ENCODE measurements at regions not wholly inside any gene's neighbourhood (a gene's known extent, or its start where the extent isn't known, plus 50 kb on each side); places are given as distances from the start of the nearest gene placed in this dataset.
A peak's percentile ranks its signal among the peaks of the same experiment; 100 is the strongest.

DNA sequence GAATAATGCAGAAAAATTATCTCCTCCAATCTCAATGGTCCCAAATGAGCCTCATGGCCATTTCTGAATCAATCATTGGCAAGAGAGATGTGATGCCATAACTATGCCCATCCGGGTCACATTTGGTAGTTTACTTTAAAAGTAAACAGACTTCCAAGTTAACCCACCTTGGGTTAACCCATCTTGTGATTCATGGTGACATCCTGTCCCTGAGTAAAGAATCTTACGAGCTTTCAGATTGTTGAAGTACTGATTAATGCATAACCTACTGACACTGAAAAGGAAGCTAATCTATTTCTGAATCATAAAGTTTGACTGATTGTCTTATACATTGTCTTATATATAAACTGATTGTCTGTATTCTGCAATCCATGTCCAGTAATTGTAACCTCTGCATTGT lies 467.2 kb upstream of the AGTR1 start:
- no peak for DNase-seq

DNA sequence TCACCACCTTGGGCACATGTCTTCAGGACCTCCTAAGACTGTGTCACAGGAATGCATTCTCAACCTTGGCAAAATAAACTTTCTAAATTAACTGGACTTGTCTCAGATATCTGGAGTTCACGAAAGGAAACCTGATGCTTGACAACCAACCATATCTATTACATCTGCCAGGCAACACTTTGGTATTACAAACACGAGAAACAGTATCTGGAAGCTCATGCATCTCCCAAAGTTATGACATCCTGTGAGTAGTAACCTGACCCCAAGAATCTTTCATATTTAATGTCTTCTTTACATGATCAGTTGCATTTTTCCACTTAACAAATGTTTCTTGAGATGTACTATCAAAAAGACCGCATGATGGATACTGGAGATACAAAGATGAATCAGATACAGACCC lies 465.3 kb upstream of the AGTR1 start:
- DNase-seq: no peak

DNA sequence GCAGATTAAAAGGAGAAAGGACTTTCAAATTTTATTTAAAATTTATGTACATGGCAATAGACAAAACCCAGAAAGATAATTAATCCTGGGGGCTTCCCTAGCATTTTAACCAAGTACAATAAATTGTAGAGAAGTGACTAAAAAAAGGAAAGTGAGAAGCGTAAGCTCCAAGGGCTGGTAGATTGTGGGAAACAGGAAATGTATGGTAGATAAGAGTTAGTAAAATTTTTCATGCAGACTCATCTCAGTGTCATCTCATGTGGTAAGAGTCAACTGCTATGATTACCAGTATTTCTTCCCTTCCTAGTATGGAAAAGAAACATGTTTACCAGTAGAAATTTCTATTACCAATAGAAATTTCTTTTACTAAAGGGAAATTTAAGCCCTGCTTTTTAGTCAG lies 464.3 kb upstream of the AGTR1 start:
- DNase-seq: no peak

DNA sequence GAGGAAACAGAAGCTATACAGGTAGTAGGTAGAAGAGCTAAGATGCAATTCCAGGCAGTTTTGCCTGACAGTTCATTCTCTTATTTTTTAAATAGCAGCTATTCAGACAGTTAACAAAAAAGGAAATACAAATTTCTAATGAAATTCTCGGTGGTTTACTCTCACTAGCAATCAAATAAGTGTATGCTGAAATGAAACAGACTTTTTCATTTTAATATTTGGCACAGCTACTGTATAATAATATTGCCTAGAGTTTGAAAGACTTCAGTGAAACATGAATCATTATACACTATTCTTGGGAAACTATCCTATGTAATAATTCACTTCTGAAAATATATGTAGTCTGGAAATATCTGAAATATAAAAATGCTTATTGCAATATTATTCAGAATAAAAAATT lies 463.2 kb upstream of the AGTR1 start:
- no peak for DNase-seq

DNA sequence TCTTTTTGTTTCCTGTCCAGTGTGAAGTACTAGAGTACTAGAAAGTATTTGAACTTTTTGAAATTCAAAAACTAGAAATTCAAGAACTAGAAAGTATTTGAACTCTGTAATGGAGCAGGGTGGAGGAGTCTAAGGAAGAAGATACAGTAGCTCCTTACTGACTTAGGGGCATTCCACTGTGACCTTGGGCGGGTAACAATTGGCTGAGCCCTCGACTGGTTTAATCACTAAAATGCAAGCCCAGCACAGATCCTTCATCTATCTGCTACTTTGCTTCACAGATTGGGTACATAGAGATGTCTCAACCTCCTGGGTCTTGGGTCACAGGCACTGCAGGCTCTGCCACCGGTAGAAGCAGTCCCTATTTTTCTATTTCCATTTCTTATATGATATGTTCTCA lies 462.1 kb upstream of the AGTR1 start:
- no peak for DNase-seq

DNA sequence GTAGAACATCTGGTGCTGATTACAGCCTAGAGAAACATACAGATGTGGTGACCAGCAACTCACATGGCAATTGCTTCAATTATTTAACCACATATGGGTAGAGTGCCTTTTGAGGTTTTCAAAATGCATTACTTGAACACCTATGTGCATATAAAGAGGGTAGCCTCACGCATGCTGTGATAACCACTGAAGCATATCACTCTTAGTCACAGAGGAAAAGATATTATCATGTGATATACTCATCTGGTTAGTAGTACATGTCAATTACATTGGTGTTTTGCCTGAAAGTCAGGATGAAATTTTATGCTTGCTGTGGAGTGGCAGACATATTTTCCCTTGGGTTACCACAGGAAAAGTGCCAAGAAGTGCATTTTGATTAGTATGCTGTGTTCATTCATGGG lies 459.3 kb upstream of the AGTR1 start:
- peak; percentile 15 for DNase-seq

DNA sequence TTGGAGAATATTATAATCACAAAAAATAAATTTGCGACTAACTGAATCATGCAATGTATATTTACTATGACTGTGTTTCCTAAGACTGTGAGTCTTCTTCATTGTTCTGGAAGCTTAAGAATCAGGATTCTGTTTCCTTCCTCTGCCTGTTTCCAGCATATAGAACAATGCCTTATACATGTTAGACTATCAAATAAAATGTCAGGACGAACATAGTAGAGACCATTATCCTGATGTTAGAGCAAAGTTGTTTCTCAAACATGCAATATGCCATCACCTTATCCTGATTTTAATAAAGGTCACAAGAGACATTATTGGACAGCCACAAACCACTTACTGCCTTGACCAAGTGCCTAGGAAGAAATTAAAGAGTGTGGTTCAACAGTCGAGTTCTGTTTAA lies 457.4 kb upstream of the AGTR1 start:
- no peak for DNase-seq

DNA sequence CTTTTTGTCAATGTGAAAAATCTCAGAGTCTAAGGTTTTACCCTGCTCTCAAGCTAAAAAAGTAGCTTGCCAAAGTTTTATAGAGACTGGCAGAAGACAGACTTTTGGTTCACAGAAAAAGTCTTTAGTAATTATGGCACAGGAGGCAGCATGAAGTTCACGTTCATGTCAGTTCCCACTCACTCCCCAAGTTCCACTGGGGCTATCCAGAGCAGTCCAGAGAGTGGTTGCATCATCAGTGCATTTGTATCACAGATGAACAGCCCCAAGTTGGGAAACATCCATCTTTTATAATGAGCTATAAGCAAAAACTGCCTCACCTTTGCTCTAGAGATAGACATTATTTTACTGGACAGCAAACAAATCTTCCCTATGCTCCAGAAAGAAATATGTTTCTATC lies 454.1 kb upstream of the AGTR1 start:
- no peak for DNase-seq

DNA sequence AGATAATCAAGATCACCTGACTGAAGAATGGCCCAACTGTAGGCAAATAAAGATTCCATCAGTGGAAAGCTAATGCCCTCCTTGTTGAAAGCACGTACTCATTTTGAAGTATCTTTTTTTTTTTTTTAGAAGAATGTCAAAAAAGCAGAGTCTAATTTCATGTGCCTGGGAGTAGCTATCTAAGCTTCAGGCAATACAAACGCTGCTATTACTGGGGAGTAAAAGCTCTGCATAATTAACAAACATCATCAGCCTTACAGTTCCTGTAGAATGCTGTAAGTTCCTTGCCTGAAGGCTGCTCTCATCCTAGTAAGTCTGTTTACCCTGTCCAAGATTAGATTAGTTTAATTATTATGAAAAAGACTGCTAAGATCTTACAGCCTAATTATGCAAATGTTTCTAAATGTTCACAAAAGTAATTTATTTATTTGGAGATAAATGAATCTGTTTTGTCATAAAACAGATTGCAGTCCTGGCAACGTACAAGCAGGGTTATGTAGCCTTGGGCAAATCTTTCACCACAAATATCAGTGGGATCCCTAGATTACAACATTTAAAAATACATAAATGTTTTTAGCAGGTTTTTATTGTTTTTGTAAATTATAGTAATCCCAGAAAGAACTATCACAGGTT lies 451.3 kb upstream of the AGTR1 start:
- DNase-seq: no peak

DNA sequence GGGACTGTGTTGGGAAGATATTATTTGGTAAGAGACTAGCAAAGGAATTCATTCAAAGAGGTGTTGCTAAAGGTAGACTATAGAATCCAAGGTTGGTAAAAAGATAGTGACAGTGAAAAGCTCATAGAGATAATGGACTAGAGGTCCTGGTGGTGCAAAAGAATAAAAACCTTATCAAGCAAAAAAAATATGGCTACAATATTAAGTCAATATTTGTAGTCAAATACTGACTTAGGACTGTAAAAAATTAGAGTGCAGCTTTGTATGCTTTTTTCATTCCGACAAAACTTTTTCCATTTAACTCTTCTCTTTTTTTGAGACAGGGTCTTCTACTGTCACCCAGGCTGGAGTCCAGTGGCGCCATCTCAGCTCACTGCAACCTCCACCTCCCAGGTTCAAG lies 444.0 kb upstream of the AGTR1 start:
- DNase-seq: no peak

DNA sequence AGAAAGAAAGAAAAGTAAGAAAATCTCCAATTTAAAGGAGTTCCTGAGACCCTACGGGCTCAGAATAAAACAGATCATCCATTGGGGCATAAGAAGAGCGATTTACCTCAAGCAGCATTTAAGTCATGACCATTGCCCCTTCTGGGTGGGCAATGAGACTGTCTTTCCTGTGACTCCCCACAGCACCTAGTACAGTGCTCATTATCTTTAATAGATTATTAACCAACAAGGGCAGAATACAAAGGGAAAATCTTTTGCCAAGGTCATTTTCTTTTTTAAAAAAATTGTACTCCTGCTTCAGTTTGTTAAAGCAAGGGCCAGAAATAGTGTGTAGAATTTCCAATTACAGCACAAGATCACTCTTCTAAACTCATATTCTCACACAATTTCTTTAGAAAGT lies 443.3 kb upstream of the AGTR1 start:
- no peak for DNase-seq

DNA sequence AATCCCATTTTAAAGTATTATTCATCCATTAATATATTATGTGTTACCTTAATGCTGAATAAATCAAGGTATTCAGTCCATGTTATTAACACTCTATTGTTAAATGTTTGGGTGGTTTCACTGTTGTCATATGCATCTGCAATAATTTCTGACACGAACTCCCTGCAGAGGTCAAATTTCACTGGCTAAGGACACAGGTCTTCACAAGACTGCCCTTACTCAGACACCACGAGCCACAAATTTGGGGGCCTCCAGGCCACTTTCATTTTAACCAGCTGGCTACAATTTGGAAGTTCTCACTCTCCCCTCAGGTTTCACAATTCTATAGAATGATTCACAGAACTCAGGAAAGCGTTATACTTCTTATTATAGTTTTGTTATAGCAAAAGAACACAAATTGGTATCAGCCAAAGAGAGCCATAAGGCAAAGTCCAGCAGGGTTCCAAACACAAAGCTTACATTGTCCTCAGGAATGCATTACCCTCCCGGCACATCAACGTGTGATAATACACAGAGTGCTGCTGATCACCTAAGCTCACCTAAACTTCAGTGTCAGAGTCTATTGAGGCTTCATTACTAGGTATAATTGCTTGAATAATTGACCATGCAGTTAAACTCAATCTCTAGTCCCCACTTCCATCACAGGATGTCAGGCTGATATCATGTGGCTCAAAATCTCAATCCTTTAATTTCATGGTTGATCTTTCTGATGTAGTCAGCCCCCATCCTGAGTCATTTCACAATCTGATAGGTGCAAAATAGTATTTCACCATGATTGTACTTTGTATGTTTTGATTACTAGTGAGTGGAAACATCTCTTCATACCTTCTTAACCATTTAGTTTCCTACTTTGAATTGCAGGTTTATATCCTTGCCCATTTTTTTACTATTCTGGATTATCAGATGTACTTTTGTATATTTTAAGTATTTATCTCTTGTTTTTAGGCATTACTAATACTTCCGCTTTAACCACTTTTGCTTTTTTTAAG lies 441.4 kb upstream of the AGTR1 start:
- DNase-seq: no peak

DNA sequence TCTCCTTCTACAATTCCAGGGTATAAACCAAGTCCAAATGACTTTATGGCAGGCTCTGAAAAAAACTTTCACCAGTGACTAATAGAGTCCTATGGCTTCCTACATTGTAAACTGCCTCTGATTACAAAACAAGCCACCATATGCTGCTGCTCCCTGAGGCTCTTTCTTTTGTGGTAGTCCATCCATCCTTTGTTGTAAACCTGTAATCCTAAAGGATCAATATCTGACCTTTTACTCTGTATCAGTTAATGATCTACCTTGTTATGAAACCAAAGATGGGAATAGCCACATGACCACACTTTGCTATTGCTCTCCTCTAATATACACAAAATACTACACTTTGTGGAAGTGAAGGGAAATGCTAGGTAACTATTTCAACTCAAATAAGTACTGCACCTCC lies 434.7 kb upstream of the AGTR1 start:
- no peak for DNase-seq

DNA sequence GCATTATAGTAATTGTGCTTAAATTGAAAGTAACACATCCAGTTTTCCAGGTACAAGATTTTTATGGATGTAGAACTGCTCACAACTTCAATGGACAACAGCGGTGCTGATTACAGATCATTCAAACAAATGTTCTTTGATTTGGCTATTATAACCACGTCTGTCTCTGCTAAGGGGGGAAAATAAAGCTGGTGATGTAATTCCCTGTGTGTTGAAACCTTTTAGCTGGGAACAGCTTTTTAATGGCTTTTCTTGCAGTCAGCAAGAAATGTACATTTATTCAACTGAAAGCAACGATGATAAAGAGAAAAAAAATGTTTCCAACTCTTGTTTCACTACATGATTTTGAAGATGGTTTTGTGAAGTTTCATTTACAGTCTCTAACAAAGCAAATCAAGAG lies 431.9 kb upstream of the AGTR1 start:
- no peak for DNase-seq

DNA sequence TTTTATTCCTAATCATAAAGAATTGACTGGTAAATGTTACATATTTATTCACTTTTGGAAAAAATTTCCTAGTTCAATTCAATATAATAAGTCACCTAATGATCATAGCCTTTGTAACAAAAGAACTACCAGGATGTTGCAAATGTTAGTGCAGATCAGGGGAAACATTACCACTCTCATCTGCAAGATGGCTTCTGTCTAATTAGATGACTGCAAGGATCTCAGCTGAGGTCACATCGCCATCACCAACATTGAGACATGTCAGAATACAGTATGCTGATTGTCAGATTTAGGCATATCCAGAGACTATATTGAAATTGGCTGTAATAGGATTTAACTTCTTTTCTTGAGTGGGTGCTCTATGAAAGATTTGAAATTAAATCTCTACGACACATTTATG lies 431.4 kb upstream of the AGTR1 start:
- DNase-seq: no peak

DNA sequence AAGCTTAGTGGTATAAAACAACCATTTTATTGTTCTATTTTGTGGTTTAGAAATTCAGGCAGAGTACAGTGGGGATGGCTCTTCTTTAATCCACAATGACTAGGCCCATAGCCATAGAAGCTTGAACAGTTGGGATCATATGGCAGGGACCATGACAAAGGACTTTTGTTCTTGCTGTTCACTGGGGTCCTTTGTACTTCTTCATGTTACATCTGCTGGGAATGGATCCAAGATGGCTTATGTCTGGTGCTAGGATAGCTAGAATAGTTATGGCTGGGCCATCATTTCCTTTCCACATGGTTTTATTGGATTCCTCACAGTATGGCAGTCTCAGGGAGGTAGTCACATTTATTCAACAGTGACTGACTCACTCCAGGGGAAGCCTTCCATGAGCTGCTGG lies 427.9 kb upstream of the AGTR1 start:
- DNase-seq: peak; percentile 30

DNA sequence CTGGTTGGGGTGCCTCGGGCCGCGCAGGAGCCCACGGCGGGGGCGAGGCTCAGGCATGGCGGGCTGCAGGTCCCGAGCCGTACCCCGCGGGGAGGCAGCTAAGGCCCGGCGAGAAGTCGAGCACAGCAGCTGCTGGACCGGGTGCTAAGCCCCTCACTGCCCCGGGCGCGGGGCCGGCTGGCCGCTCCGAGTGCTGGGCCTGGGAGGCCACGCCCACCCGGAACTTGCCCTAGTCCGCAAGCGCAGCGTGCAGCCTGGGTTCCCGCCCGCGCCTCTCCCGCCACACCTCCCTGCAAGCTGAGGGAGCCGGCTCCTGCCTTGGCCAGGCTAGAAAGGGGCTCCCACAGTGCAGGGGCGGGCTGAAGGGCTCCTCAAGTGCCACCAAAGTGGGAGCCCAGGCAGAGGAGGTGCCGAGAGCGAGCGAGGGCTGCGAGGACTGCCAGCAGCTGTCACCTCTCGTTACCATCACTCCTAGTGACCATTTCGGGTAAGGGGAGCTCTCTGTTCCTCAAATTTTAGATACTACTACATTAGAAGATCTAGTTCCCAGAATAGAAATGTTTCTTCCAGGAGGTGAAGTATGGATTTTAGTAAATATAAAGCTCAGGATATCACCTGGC lies 417.0 kb upstream of the AGTR1 start:
- no peak for DNase-seq

DNA sequence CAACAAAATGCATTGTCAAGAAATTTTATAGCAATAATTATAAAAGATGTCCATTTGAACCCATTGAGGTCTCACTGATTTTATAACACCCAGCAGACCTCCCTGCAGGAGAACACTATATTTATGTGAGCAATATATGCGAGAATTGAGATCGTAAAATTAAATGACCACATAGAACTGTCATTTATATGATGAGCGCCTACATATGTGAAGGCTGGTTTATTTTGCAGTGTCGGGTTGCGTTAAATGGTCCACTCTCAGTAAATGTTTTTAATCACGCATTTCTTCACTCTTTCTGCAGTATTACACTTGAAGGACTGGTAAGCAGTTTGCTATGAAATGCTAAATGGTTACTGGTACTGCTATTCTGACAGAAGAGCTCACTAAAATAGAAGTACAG lies 408.5 kb upstream of the AGTR1 start:
- no peak for DNase-seq

DNA sequence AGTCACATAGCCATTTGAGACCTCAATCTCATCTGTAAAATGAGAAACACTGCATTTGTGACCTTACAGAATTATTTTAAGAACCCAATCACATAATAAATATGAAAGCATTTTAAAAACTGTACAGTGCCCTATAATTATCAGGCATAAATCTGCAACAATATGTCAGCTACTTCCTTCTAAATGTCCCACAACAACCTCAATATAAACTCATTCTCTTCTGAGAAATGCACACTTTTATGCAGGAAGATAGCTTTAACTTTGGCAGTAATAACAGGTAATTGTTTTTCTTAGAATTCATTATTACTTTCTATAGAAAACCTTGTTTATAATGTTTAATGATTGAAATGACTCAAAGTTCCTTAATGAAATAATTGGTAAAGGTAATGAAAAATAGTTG lies 400.7 kb upstream of the AGTR1 start:
- no peak for DNase-seq

DNA sequence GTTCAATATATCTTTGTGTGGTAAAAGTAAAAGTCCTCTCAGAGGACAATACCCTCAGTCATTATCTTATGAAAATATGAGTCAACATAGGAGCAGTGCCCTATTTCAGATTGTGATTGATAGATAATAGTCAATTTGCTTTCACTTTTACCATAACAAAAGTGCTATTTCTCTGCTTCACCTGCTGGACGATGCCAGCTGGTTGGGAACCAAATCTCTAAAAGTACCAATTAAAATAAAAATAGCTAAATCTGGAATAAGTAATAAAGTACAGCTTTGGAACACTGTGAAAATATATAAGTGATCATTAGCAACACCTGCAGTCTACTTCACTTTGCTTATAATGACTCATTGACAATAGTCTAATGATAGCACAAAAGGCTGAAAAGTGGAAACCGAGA lies 390.3 kb upstream of the AGTR1 start:
- DNase-seq: no peak

DNA sequence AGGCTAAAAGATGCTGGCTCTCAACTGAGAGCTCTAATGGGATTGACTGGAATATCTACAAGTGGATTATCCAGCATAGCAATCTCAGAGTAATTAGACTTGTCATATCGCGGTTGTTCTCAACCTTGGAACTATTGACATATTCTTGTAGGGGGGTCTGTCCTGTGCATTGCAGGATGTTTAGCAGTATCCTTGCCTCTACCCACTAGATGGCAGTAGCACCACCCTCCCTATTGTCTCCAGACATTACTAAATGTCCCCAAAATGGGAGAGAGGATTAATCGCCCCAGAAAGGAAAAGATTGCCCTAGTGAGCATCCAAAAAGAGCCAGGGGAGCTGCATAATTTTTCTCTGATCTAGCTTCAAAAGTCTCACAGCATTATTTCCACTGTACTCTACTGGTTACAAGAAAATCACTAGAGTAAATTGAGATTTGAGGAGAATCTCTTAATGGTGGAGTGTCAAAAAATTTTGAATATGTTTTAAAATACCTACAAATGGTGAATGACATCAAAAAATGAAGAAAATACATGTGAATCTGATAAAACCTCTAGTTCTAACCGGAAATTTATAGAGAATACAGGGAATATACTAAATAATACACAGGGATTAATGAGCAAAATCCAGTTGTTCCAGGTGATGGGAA lies 388.2 kb upstream of the AGTR1 start:
- peak; percentile 22 for DNase-seq

DNA sequence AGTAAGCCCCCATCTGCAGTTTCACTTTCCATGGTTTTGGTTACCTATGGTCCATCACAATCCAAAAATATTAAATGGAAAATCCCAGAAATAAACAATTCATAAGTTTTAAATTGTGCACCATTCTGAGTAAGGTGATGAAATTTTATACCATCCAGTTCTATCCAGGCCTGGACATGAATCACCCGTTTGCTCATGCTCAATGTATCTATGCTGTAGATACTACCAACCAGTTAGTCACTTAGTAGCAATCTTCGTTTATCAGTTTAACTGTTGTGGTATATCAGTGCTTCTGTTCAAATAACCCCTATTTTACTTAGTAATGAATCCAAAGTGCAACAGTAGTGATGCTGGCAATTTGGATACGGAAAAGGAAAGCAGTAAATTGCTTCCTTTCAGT lies 381.9 kb upstream of the AGTR1 start:
- DNase-seq: no peak

DNA sequence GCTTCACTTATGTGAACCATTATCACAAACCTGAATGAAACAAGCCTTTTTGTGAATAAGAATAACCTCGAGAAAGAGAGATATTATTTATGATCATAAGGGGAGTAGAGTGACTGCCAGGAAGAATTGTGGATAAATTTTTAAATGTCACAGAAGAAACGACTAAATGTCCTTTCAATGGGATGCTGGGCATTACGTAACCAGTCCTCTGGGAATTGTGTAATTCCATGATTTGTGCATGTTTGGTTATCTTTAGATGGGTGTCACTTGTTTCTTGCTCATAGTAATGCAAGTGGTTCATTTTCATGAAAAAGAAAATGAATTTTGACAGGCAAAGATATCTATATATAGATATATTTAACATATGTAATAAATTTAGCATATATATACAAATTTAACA lies 379.5 kb upstream of the AGTR1 start:
- no peak for DNase-seq

Data from tongue (tissue), 1 donor.